Astrocyte (in vitro differentiated cells and primary cell): ENCODE measurements at regions not wholly inside any gene's neighbourhood (a gene's known extent, or its start where the extent isn't known, plus 50 kb on each side); places are given as distances from the start of the nearest gene placed in this dataset.

Experiments
- CTCF ChIP-seq: IDR thresholded peaks from 2 replicates; pipeline ENCODE4 v1.5.1; 2011; ENCODE audit warnings: low read depth, mild to moderate bottlenecking, inconsistent platforms, low read length, moderate library complexity; ENCODE audit not compliant: insufficient read depth
- EZH2 ChIP-seq: IDR thresholded peaks from 2 replicates; pipeline ENCODE4 v1.6.1; 2012; ENCODE audit warnings: mild to moderate bottlenecking, low read length, inconsistent platforms; ENCODE audit not compliant: insufficient read depth

- TF ChIP-seq CTCF (no peak), EZH2 (no peak)
These were observed 155.0 kb upstream of the ANKRD50 start for GRCh38 chr4:124867536-124867935.
